ENCODE measurements at regions not wholly inside any gene's neighbourhood (a gene's known extent, or its start where the extent isn't known, plus 50 kb on each side); places are given as distances from the start of the nearest gene placed in this dataset.

DNA sequence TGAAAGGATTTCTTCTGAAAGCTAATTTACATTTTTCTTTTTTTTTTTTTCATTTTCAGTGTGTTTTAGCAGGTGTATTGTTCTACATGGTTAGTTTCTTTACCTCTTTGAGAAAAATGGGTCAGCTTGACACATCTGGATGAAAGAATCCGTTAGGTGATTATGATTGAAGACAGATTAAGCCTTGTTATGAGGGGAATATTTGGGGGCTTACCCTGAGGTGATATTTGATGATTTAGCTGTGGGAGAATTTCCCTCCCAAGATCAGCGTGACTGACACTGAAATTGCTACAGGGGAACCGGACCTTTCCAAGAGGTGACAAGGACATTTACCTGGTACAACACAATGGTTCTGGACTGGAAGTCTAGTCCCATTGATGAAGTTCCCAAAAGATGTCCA is 147.5 kb downstream of the NFKBIZ start:
- Histone ChIP-seq H3K9me3 (ENCODE audit: low read length) (no peaks in the 10 kb centered on the region), H3K4me1 (ENCODE audit: insufficient read depth, low read length) (no peaks in the 10 kb centered on the region), H4K20me1 (ENCODE audit: insufficient read depth, low read length) (no peaks in the 10 kb centered on the region), H3K79me2 (ENCODE audit: insufficient read depth, low read length) (no peaks in the 10 kb centered on the region), H3K4me2 (ENCODE audit: low read depth, low read length) (no peak overlapping the region), H3K27me3 (ENCODE audit: control insufficient read depth in 1 of 2, insufficient read depth in 2 of 2, low read length in 2 of 2) (no peaks in the 10 kb centered on the region), H3K4me3 (replicated peaks in 1 of 3; ENCODE audit: insufficient read depth in 1 of 3, low read depth in 2 of 3, low read length in 3 of 3) (no peak overlapping the region), H3K27ac (ENCODE audit: extremely low read length, insufficient read depth, low read length) (no peak overlapping the region), H3K36me3 (replicated peaks in 1 of 2; ENCODE audit: control insufficient read depth in 1 of 2, insufficient read depth in 2 of 2, low read length in 2 of 2) (no peaks in the 10 kb centered on the region), H2AFZ (ENCODE audit: low read length) (no peak overlapping the region), H3K9ac (ENCODE audit: insufficient read depth, low read depth, low read length) (no peak overlapping the region)
- 13% methylated on average over 3 of the region's 3 CpGs for WGBS (ENCODE audit: low lambda C conversion rate)
- FAIRE-seq (no peak), ATAC-seq (no peak), DNase-seq (ENCODE audit: low spot score) (no peak)
- TF ChIP-seq, protein P1, sequence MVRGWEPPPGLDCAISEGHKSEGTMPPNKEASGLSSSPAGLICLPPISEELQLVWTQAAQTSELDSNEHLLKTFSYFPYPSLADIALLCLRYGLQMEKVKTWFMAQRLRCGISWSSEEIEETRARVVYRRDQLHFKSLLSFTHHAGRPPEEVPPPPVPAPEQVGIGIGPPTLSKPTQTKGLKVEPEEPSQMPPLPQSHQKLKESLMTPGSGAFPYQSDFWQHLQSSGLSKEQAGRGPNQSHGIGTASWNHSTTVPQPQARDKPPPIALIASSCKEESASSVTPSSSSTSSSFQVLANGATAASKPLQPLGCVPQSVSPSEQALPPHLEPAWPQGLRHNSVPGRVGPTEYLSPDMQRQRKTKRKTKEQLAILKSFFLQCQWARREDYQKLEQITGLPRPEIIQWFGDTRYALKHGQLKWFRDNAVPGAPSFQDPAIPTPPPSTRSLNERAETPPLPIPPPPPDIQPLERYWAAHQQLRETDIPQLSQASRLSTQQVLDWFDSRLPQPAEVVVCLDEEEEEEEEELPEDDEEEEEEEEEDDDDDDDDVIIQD (CRISPR knock-in tag; IDR thresholded peaks at IDR 0.05; ENCODE audit: low read depth): no peak
- TF ChIP-seq RELA (CRISPR knock-in tag; IDR thresholded peaks at IDR 0.05): no peak
- TF ChIP-seq, protein P2, sequence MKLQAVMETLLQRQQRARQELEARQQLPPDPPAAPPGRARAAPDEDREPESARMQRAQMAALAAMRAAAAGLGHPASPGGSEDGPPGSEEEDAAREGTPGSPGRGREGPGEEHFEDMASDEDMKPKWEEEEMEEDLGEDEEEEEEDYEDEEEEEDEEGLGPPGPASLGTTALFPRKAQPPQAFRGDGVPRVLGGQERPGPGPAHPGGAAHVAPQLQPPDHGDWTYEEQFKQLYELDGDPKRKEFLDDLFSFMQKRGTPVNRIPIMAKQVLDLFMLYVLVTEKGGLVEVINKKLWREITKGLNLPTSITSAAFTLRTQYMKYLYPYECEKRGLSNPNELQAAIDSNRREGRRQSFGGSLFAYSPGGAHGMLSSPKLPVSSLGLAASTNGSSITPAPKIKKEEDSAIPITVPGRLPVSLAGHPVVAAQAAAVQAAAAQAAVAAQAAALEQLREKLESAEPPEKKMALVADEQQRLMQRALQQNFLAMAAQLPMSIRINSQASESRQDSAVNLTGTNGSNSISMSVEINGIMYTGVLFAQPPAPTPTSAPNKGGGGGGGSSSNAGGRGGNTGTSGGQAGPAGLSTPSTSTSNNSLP (IDR thresholded peaks at IDR 0.05; ENCODE audit: low read depth, low read length): no peak
- TF ChIP-seq, protein P3, sequence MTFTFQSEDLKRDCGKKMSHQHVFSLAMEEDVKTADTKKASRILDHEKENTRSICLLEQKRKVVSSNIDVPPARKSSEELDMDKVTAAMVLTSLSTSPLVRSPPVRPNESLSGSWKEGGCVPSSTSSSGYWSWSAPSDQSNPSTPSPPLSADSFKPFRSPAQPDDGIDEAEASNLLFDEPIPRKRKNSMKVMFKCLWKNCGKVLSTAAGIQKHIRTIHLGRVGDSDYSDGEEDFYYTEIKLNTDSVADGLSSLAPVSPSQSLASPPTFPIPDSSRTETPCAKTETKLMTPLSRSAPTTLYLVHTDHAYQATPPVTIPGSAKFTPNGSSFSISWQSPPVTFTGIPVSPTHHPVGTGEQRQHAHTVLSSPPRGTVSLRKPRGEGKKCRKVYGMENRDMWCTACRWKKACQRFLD (CRISPR knock-in tag; IDR thresholded peaks at IDR 0.05; ENCODE audit: borderline replicate concordance): no peak
- TF ChIP-seq RAD21 (CRISPR knock-in tag; IDR thresholded peaks at IDR 0.05): no peak
- ChIA-PET POLR2A (no interaction called here), CTCF (ENCODE audit: low intra/inter-chr PET ratio, low total read pairs) (no interaction called here)
- intact Hi-C loops (cut with micrococcal nuclease; ENCODE audit: unreplicated experiment) (loop anchor here (10.0 kb wide), 1 partner anchor 192 kb away; no protein-coding TSS in a partner anchor), in situ Hi-C loops (cut with HindIII; ENCODE audit: extremely low pct_ligation_motif_present, low pct_unique_long_range_greater_than_20kb) (no loop called here)
- no TSS peak for BruUV-seq (replicated peaks)
